ENCODE measurements at regions not wholly inside any gene's neighbourhood (a gene's known extent, or its start where the extent isn't known, plus 50 kb on each side); places are given as distances from the start of the nearest gene placed in this dataset.

DNA sequence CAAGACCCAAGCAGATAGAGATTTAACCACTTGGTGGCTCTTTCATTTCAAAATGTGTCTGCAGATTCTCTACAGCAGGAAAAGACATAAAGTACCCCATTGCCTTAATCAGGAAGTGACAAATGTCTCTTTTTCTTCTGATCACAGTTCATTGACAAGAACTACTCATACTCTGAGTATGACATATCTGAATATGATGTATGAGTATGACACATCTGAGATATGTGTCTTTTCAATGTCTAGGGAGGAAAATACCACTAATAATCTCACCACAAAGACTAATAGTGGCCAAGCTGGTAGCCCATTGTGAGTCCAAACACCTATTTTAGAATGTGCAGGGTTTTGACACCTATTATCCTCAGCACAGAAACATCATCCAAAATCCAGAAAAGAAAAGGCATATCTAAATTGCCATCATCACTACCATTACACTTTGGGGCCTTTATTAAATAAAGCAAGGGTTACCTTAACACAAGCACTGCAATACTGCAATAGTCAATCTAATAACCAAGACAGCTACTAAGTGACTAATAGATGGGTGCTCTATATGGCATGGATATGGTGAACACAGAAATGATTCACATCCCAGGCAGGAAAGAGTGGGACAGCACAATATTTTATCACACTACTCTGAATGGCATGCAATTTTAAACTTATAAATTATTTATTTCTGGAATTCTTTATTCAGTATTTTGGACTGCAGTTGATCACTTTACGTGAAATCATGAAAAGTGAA, 243.7 kb upstream of the FAR2 start:
- TF ChIP-seq EP300 (IDR thresholded peaks at IDR 0.05; ENCODE audit: borderline replicate concordance) (no peak), RAD21 (IDR thresholded peaks at IDR 0.05; ENCODE audit: low read depth) (no peak), FOXM1 (IDR thresholded peaks at IDR 0.05; ENCODE audit: borderline replicate concordance, low read depth) (no peak)

Measured in Ishikawa (cell line).